ENCODE measurements at regions not wholly inside any gene's neighbourhood (a gene's known extent, or its start where the extent isn't known, plus 50 kb on each side); places are given as distances from the start of the nearest gene placed in this dataset.

DNA sequence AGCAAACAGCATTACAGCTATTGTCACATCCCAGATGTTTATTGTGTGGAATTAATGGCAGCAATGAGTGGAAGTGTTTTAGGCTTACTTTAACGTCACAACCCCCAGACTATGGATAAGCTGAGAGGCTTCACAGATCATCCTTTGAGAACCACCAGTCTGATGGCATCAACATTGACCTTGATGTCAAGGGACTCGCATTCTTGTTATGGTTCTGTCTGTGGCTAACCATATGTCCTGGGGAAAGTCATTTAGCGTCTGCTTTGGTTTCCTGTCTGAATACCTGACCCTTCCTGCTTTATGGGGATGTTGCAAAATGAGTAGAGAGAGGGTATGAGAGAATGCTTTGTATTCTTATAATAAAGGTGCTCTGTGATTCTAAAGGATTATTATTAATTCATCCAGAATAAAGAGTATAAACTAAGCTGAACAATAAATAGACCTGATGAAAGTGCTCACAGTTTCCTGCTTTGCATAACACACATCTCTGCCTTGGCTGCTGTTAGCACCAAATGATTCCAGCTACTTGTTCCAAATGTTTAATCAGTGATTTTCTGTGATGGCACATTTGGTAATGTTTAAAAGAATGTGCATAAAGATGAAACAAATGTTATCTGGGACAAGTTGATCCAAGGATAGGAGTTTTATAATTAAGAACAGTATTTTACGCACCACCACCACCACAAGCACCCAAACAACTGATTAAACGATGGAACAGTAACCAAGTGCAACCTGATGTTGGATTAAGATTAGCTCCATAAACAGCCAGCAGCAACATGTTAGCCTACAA is 116.9 kb upstream of the LRIG3 start:
- DNase-seq, result no peak

DNA sequence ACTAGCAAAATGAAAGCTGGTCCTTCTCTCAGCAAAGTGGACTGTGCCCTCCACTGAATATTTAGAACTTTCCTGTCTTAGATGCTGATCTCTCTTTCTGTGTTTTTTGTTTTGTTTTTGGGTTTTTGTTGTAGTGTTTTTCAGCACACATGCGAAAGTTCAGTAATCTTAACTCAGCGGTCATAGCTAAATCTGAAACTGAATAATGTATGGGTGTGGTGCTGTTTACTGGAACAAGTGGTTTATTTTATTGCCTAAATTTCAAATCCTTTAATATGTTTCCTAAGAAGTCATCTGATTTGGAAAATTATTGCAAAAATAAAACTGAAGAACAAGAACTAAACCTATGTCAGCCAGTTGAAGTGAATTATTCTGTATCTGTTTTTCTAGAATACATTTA is 116.0 kb upstream of the LRIG3 start:
- DNase-seq, result no peak

DNA sequence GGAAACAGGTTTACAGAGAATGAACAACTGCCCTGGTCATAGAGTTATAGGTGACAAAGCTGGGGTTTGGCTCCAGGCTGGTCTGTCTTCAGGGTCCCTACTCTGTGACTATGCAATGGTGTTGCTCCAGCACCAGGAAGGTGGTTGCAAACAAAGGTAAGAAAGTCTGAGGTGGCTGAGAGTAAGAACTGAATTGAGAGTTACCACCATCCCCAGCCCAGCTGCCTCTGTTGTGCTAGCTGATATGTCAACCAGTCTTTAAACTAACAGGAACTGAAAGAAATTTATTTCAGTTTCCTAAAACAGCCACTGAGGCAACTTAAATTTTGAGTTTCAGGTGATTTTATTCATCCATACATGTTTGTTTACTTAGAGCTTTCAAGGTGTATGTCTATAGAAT is 111.0 kb upstream of the LRIG3 start:
- no peak for DNase-seq

DNA sequence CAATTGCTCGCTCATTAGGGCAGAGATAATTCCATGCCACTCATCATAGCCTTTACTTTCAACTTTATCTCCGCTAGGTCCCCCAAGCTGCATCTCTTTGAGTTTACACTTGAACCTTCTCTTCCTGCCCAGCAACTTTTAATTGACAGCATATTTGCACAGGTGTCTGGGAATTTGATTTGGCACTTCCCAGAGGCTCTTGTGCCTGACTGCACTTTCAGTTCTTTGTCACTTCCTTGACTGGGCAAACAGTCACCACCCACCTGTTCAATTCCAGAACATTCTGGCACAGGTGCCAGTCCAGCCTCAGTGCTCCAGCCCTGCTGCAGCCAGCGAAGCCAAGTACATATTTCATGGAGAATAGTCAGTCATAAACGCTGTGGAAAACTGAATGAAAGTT is 110.1 kb upstream of the LRIG3 start:
- no peak for DNase-seq

DNA sequence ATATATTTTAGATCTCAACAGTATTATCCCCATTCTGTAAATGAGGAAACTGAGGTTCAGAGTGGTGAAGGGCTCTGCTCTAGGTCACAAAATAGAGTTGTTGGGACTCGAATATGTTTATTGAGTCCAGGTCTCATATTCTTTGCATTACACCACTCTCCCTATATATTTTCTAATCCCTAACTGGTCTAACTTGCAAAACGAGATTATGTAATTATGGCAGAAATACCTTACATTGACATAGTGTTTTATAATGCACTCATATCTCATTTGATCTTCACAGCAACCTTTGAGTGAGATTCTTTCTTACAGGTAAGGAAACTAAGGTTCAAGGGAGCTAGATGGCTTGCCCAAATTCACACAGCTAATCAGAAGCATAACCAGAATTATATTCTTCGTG is 106.9 kb upstream of the LRIG3 start:
- DNase-seq, result no peak

DNA sequence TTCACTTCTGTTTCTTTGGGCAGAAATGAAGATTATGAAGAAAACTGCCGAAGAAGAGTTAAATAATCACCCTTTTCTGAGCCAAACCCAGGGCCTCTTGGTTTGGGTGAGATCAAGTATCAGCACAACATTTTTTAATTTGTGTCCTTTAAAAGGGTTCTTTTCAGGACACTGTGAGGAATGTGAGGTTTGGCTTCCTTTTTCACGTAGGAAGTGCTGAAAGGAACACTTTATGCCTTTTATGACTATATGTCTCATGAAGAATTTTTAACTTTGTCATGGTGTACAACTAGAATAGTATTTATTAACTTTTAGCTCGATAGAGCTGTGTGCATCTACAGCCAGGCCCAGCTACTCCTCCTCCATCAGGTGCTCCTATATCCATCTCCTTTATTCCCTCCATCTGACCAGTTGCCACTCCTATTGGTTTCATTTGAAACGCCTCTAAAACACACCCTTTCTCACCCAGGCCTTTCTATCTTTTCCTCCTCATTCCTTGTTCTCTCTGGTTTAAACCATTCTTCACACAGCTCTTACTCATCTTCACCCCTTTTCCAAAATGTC is 103.6 kb upstream of the LRIG3 start:
- DNase-seq, result no peak

DNA sequence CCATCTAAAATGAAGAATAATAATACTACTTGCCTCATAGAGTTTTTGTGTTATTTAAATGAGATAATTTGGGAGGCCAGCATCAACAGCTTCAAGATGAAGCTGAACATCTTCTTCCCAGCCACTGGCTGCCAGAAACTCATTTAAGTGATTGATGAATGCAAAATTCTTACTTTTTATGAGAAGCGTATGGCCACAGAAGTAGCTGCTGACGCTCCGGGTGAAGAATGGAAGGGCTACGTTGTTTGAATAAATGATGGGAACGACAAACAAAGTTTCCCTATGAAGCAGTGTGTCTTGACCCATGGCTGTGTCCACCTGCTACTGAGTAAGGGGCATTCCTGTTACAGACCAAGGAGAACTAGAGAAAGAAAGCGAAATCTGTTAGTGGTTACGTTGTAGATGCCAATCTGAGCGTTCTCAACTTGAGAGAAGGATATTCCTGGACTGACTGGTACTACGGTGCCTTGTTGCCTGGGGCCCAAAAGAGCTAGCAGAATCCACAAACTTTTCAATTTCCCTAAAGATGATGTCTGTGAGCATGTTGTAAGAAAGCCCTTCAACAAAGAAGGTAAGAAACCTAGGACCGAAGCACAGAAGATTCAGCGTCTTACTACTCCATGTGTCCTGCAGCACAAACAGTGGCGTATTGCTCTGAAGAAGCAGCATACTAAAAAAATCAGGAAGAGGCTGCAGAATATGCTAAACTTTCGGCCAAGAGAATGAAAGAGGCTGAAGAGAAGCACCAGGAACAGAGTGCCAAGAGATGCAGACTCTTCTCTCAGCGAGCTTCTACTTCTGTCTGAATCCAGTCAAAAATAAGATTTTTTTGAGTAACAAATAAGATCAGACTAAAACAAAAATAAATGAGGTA is 100.0 kb upstream of the LRIG3 start:
- DNase-seq, result no peak

DNA sequence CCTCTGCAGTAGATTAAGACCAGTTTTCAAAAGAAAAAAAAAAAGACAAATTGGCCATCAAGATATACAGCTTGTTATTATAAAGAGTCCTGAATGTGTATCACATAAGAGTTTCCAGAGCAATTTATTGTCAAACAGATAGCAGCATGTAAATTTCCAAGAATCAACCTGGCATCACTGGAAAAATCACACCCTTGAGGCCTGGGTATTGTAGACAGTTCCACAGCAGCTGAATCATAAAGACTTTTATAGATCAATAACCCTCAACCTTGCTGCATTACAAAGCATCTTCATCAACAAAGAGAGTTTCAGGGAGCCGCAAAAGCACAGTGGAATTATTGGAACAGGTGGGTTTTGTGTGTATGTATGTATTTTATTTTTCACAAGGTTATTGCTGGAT is 94.6 kb upstream of the LRIG3 start:
- DNase-seq, result no peak

DNA sequence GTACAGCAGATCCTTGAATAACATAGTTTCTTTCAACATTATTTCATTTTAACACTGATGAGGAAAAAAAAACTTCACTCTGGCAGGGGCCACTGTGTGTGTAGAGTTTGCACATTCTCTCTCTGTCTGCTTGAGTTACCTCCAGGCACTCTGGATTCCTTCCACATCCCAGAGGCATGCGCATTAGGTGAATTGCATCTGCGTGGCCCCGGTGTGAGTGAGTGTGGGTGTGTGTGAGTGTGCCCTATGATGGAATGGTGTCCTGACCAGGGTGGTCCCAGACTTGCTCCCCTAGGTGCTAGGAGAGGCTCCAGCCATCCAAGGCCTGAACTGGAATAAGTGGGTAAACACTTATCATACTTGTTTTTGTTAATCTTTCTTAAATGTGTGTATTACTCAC is 90.6 kb upstream of the LRIG3 start:
- DNase-seq, result no peak

DNA sequence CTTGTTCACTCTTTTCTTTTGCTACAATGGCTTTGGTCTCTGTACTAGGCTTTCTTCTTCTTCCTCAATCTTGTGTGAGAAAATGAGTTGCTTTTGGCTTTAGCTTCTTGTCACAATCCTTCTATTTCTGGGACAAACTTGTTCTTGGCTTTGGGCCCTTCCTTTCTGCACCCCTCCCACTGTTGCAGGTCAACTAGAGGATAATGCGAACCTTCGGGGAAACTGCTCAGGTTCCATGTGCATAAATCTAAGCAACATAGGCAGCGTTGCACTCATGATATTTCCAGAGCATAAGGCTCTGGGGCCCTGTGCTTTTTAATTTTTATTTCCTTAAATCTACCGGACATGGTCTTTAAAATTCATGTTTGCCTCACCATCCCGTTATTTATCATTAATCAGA is 89.8 kb upstream of the LRIG3 start:
- DNase-seq, result no peak

DNA sequence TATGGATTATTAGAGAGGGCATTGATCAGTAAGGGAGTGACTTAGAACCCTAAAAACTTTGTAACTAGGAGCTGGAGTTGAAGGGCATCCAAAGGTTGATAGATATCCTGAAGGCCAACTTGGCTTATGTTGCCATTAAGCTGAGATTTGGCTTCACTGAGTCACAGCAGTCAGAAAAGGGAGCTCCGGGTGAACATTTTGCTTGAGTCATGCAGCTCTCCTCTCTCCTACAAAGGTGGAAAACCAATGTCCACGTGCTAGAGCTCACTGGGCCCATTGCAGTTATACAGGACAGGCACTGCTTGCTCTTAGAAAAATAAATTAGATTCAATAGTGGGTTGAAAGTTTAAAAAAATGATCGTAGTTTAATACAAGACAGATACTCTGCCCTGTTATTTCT is 87.3 kb upstream of the LRIG3 start:
- no peak for DNase-seq

DNA sequence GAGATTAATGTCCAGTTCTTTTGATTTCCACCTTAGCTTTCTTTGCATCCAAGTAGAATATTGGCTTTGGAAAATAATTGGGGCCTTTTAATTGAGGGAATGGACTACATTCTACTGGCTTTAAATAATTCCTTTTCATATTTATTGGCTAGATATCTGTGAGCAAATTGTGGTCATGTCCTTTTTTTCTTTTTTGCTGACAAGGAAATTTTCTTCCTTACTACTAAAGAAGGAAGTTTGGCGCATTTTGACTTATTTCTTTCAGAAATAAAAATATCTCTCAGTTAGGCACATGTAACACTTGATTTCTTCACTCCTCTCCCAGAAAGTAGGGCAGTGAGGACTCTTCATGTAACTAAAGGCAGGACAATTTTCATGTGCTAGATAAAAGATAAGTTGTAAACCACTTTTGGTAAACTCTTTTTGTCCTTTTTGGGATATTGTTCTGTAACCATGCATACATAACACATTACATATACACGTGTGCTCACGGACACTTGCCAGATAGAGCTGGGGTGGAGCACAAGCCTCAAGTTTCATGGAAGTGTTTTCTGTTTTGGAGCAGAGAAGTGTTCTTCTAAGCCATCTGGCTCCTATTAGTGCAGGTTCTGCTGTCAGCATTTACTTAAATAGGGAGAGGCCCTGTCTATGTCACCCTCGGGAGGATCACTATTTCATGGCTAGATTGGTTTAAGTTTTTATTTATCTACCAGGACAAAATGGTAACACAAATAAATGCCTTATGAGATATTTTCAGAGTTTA is 85.1 kb upstream of the LRIG3 start:
- no peak for DNase-seq

DNA sequence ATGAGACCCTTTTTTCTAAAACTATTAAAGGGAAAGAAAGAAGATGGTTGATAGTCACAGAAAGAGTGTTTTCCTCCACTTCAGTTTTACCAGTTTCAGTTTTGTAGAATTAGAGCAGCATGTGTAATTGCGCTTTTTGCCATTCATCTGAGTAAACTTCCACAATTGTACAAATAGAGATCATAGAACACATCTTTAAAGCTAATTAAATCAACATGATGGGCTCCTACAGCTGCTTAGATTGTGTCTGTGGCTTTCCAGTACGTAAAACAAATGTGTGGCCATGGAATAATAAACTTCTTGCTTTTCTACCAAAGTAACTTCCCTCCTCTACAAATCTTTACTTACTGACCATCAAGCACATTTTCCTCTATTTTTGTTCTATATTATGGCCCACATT is 84.2 kb upstream of the LRIG3 start:
- no peak for DNase-seq

DNA sequence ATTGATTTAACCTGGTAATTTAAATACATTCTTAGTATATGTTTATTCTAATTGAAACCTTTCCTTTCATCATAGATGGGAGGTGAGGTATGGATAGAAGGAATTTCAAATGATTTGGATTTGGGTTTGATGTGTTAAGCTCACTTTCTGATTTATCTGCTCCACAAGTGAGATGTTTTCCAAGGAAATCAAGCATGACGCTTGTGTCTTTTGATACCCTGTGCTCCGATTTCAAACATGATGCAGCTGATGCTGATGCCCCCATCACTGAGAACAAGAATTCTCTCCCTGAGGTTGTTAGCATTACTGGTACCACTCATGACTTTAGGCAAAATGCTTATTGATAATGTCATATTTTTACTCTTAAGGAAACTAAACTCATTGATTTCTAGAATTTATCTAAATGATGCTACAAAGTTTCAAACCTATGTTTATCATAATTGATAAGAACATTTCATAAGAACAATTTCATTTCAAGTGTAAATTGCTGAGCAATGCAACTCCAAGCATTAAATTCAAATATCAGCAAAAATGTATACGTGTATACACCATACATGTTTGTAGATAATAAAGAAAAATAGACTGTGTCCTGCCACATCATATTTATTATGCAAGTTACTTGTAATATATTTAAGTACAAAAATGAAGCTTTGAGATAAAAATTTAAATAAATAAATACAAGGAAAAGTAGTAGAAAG is 75.5 kb upstream of the LRIG3 start:
- no peak for DNase-seq

DNA sequence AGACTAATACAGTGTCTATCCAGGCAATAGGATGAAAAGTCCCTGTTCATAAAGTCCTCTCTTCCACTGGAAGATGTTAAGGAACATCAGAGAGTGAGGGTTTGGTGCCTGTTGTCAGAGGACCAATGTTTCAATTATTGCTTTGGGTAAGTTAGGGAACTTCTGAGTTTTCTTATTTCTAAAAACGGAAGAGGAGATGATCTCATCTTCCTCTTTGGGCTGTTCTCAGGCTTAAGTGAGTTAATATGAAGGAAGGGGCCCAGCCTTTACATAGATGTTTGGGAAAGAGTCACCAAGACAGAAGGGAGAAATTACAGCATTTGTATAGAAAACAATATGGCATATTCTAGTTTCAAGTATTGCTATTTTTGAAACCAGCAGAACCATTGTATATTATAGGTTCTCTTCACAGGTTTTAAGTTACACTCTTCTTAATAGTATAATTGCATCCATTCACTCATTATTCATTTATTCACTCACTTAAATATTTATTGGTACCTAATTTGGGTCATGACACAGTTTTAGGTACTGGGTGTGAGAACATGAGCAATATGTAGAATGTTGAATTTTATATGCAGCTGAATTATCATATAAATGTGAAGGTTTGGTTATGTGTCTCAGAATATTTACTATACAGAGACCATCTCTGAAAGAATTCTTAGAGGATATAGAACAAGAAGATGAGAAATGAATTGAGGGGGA is 68.5 kb upstream of the LRIG3 start:
- no peak for DNase-seq

DNA sequence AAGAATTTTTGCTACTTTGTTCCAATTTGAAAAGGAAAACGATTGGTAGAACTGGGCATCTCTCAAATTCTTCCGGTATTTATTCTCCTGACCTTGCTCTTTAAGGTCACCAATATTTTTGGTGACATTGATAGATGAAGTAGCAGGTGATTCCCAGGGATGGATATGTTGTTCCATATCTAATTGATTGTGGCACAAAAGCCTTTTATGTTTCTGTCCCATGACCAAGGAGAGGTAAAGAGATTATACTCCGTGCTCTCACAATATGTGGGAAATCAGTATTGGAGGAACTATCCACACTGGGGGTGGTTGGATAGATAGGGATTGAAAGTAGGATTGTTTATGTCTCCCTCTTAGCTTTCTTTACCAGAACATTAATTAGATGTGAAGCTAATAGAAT is 61.7 kb upstream of the LRIG3 start:
- no peak for DNase-seq

DNA sequence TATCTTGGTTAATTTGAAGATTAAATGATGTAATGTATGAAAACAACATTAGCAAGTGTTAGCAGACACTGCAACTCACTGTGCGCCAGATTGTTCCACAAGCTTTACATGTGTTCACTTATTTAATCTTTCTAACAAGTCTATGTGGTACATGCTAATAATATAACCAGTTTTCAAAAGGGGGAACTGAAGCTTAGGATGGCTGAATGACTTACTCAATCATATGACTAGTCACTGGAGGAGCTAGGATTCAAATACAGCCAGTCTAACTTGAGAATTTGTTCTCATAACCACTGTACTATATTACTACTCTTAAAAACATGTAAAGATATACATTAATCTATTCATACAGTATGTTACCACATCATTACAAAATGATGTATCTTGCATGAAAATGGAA is 60.5 kb upstream of the LRIG3 start:
- DNase-seq, result no peak

DNA sequence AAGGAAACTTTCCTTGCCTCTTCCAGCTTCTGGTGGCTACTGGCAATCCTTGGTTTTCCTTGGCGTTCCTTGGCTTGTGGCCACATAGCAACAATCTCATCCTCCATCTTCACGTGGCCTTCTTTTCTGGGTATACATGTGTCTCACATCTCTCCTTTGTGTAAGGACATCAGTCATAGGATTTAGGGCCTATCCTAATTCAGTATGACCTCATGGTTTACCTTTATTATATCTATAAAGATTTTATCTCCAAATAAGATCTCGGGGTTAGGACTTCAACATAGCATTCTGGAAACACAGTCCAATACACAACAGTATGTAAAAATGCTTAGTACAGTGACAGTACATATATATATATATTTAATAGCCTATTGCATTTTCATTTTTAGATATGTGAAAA is 58.4 kb upstream of the LRIG3 start:
- DNase-seq, result no peak

DNA sequence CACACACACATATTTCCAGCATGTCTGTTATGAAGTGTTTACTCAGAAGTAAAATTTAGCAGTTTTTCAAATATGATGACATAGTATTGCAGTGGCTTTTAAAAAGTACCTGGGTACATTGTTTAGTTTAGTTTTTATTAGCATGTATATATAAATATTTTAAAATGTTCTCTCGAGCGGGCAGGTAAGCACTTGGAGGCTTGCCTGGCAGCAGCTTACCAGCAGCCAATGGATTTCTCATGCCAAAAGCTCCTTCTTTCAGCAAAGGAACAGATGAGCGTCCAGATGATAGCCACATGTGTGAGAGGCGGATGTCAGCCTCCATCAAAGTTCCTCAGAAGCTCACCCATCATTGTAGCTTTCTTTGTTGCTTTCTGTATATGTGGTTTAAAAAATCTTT is 57.2 kb upstream of the LRIG3 start:
- DNase-seq, result no peak

DNA sequence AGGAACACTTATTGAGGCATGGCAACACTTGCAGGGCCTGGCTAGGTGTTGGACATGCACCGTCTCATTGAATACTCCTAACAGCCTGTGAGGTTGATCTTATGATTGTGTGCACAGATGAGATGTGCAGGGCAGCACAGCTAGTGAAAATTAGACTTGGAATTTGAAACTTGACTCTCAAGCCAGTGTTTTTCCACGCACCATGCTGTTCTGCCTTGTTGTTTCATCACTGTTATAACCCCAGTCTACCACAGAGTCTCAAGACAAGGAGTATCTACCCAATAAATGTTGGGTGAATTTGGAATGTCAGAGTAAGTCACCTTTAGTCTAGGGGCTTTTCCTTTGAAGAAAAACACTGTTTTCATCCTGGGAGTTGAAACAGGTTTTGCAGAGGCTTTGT is 55.8 kb upstream of the LRIG3 start:
- no peak for DNase-seq

Measured in stimulated activated CD4-positive, alpha-beta T cell treated with anti-CD3 and anti-CD28 coated beads, Interleukin-1b, Interleukin-23, amount 100 ng/mL, for 48 hours (primary cell).